Activated naive CD4-positive, alpha-beta T cell treated with anti-CD3 and anti-CD28 coated beads, Interleukin-2, amount 50 U/mL, for 16 hours (primary cell): ENCODE measurements at regions not wholly inside any gene's neighbourhood (a gene's known extent, or its start where the extent isn't known, plus 50 kb on each side); places are given as distances from the start of the nearest gene placed in this dataset.
A peak's percentile ranks its signal among the peaks of the same experiment; 100 is the strongest.
"Not testable (repeated sequence)": the region's sequence is repeated elsewhere in the genome, so short reads cannot be mapped to it uniquely, and the experiment has no call there.

Experiments
- DNase-seq: peaks from one replicate; pipeline ENCODE4 v3.0.0-alpha.2; 2020

- DNase-seq: no peak
Measured at GRCh38 chrX:109880629-109881028, 122.3 kb upstream of the TMEM164 start.

GRCh38 chrX:109886122-109886761 is 116.7 kb upstream of the TMEM164 start:
- DNase-seq: peak; percentile 16

- no peak for DNase-seq
Measured at GRCh38 chrX:109889289-109890006, 113.5 kb upstream of the TMEM164 start.

- DNase-seq: no peak
Measured at GRCh38 chrX:109890300-109890699, 112.6 kb upstream of the TMEM164 start.

- peak; percentile 37 for DNase-seq
Measured at GRCh38 chrX:109890910-109891502, 111.9 kb upstream of the TMEM164 start.

- not testable (repeated sequence) for DNase-seq
Measured at GRCh38 chrX:109896024-109896423, 106.9 kb upstream of the TMEM164 start.

GRCh38 chrX:109902665-109903064 is 100.2 kb upstream of the TMEM164 start:
- DNase-seq: no peak

- no peak for DNase-seq
Measured at GRCh38 chrX:109911046-109911445, 91.9 kb upstream of the TMEM164 start.

GRCh38 chrX:109912993-109913392 is 89.9 kb upstream of the TMEM164 start:
- not testable (repeated sequence) for DNase-seq

- no peak for DNase-seq
Measured at GRCh38 chrX:109914114-109914849, 88.6 kb upstream of the TMEM164 start.

- no peak for DNase-seq
Measured at GRCh38 chrX:109918753-109919152, 84.2 kb upstream of the TMEM164 start.

GRCh38 chrX:109920325-109920724 is 82.6 kb upstream of the TMEM164 start:
- no peak for DNase-seq

- DNase-seq: no peak
Measured at GRCh38 chrX:109920868-109921267, 82.0 kb upstream of the TMEM164 start.

GRCh38 chrX:109922190-109922589 is 80.7 kb upstream of the TMEM164 start:
- no peak for DNase-seq

- DNase-seq: not testable (repeated sequence)
Measured at GRCh38 chrX:109925003-109925402, 77.9 kb upstream of the TMEM164 start.

- no peak for DNase-seq
Measured at GRCh38 chrX:109925656-109926055, 77.3 kb upstream of the TMEM164 start.

GRCh38 chrX:109926118-109926517 is 76.8 kb upstream of the TMEM164 start:
- no peak for DNase-seq

- no peak for DNase-seq
Measured at GRCh38 chrX:109926743-109927662, 75.9 kb upstream of the TMEM164 start.

GRCh38 chrX:109927663-109928273 is 75.1 kb upstream of the TMEM164 start:
- DNase-seq: no peak

GRCh38 chrX:109928596-109929335 is 74.1 kb upstream of the TMEM164 start:
- no peak for DNase-seq

GRCh38 chrX:109931677-109932076 is 71.2 kb upstream of the TMEM164 start:
- no peak for DNase-seq
